NCI-H446 treated with DMSO at 0.1 percent for 48 hours (cell line): ENCODE measurements at regions not wholly inside any gene's neighbourhood (a gene's known extent, or its start where the extent isn't known, plus 50 kb on each side); places are given as distances from the start of the nearest gene placed in this dataset.
"Not testable (repeated sequence)": the region's sequence is repeated elsewhere in the genome, so short reads cannot be mapped to it uniquely, and the experiment has no call there.

ENCODE experiments used
- DNase-seq: peaks from one replicate; lab custom pipeline; 2025; lab: John Stamatoyannopoulos, UW

GRCh38 chrX:120753413-120754251 lies 122.0 kb downstream of the CT47B1 start:
- DNase-seq: no peak

GRCh38 chrX:120752431-120753082 lies 122.7 kb upstream of the C1GALT1C1 start:
- DNase-seq: no peak

- DNase-seq: no peak
These were observed 121.8 kb upstream of the C1GALT1C1 start for GRCh38 chrX:120751683-120752082.

GRCh38 chrX:120750381-120750780 lies 120.5 kb upstream of the C1GALT1C1 start:
- DNase-seq: no peak

- DNase-seq: no peak
These were observed 119.4 kb upstream of the C1GALT1C1 start for GRCh38 chrX:120749141-120749846.

GRCh38 chrX:120746153-120746552 lies 116.3 kb upstream of the C1GALT1C1 start:
- DNase-seq: no peak

- DNase-seq: no peak
These were observed 113.3 kb upstream of the C1GALT1C1 start for GRCh38 chrX:120742946-120743665.

GRCh38 chrX:120741452-120741851 lies 111.6 kb upstream of the C1GALT1C1 start:
- DNase-seq: no peak

GRCh38 chrX:120740072-120740471 lies 110.2 kb upstream of the C1GALT1C1 start:
- no peak for DNase-seq

GRCh38 chrX:120739300-120739699 lies 109.4 kb upstream of the C1GALT1C1 start:
- DNase-seq: no peak

- DNase-seq: no peak
These were observed 107.1 kb upstream of the C1GALT1C1 start for GRCh38 chrX:120736989-120737388.

- DNase-seq: no peak
These were observed 106.1 kb upstream of the C1GALT1C1 start for GRCh38 chrX:120735966-120736365.

- no peak for DNase-seq
These were observed 103.0 kb upstream of the C1GALT1C1 start for GRCh38 chrX:120732879-120733278.

- no peak for DNase-seq
These were observed 102.6 kb upstream of the C1GALT1C1 start for GRCh38 chrX:120732461-120732860.

GRCh38 chrX:120731386-120731785 lies 101.5 kb upstream of the C1GALT1C1 start:
- DNase-seq: no peak

- not testable (repeated sequence) for DNase-seq
These were observed 99.8 kb upstream of the C1GALT1C1 start for GRCh38 chrX:120729506-120730255.

GRCh38 chrX:120727911-120728310 lies 98.1 kb upstream of the C1GALT1C1 start:
- no peak for DNase-seq

GRCh38 chrX:120727452-120727851 lies 97.6 kb upstream of the C1GALT1C1 start:
- no peak for DNase-seq

- DNase-seq: no peak
These were observed 96.4 kb upstream of the C1GALT1C1 start for GRCh38 chrX:120726294-120726693.

GRCh38 chrX:120725874-120726273 lies 96.0 kb upstream of the C1GALT1C1 start:
- DNase-seq: no peak

- no peak for DNase-seq
These were observed 89.8 kb upstream of the C1GALT1C1 start for GRCh38 chrX:120719622-120720021.
